CD14-positive monocyte (primary cell): ENCODE measurements at regions not wholly inside any gene's neighbourhood (a gene's known extent, or its start where the extent isn't known, plus 50 kb on each side); places are given as distances from the start of the nearest gene placed in this dataset.
"Not testable (repeated sequence)": the region's sequence is repeated elsewhere in the genome, so short reads cannot be mapped to it uniquely, and the experiment has no call there.

Experiments used
- DNase-seq, 3 donors: peaks; one replicate each; pipeline ENCODE4 v3.0.0-alpha.2; 2011 to 2022
- H2AFZ ChIP-seq: 2 replicates; pipeline ENCODE4 v1.6.0; 2012; ENCODE audit warnings: mild to moderate bottlenecking, low read depth, low read length, inconsistent platforms; ENCODE audit not compliant: insufficient read depth, poor library complexity, severe bottlenecking
- H3K27ac ChIP-seq, 2 donors: 1 replicate in 1 of 2; 2 replicates in 1 of 2; pipeline ENCODE4 v1.5.1; 2012 to 2013; ENCODE audit warnings: low read length in 2 of 2, control low read depth in 1 of 2, inconsistent platforms in 1 of 2, low read depth in 1 of 2, mild to moderate bottlenecking in 1 of 2
- H3K27me3 ChIP-seq, 2 donors: one replicate each; pipeline versions ENCODE4 v1.6.0 to v1.6.1; 2011 to 2013; ENCODE audit warnings: low read length in 2 of 2; ENCODE audit not compliant: control insufficient read depth in 2 of 2, insufficient read depth in 2 of 2
- H3K36me3 ChIP-seq, 2 donors: replicated peaks in 1 of 2; 1 replicate in 1 of 2; 2 replicates in 1 of 2; pipeline versions ENCODE4 v1.5.1 to v1.6.1; 2012 to 2013; ENCODE audit warnings: low read length in 2 of 2, control low read depth in 1 of 2, inconsistent platforms in 1 of 2, mild to moderate bottlenecking in 1 of 2; ENCODE audit not compliant: insufficient read depth in 2 of 2, control insufficient read depth in 1 of 2
- H3K4me1 ChIP-seq, 2 donors: 1 replicate in 1 of 2; 2 replicates in 1 of 2; pipeline versions ENCODE4 v1.5.1 to v1.6.1; 2012 to 2013; ENCODE audit warnings: low read length in 2 of 2, control low read depth in 1 of 2, inconsistent platforms in 1 of 2, mild to moderate bottlenecking in 1 of 2, moderate library complexity in 1 of 2; ENCODE audit not compliant: insufficient read depth in 2 of 2, control insufficient read depth in 1 of 2
- H3K4me2 ChIP-seq: replicated peaks from 2 replicates; pipeline ENCODE3; 2012; ENCODE audit warnings: low read length, moderate library complexity, mild to moderate bottlenecking; ENCODE audit not compliant: poor library complexity, severe bottlenecking; ENCODE audit errors: extremely low read depth
- H3K4me3 ChIP-seq, 3 experiments: fragments of 200-600 bp in 1 of 3; sonication (generic) in 1 of 3; replicated peaks in 1 of 3; 1 replicate in 2 of 3; 2 replicates in 1 of 3; pipeline ENCODE4 v1.5.1; 2011 to 2013; ENCODE audit warnings: low read length in 3 of 3, mild to moderate bottlenecking in 3 of 3, control low read depth in 2 of 3, low read depth in 2 of 3, inconsistent platforms in 1 of 3, moderate library complexity in 1 of 3
- H3K79me2 ChIP-seq: 2 replicates; pipeline ENCODE4 v1.6.0; 2012; ENCODE audit warnings: mild to moderate bottlenecking, control low read depth, inconsistent platforms, low read length, moderate library complexity; ENCODE audit not compliant: insufficient read depth
- H3K9ac ChIP-seq: 2 replicates; pipeline ENCODE4 v1.6.0; 2017; ENCODE audit warnings: low read length, mild to moderate bottlenecking; ENCODE audit not compliant: insufficient read depth, poor library complexity, severe bottlenecking
- H3K9me3 ChIP-seq, 2 donors: replicated peaks in 1 of 2; 1 replicate in 1 of 2; 2 replicates in 1 of 2; pipeline versions ENCODE4 v1.5.1 to v1.6.1; 2012 to 2013; ENCODE audit warnings: low read length in 2 of 2, control low read depth in 1 of 2; ENCODE audit not compliant: control insufficient read depth in 1 of 2, insufficient read depth in 1 of 2
- H4K20me1 ChIP-seq: 2 replicates; pipeline ENCODE4 v1.6.0; 2012; ENCODE audit warnings: mild to moderate bottlenecking, low read length, control low read depth, moderate library complexity; ENCODE audit not compliant: insufficient read depth
- H3K27ac Mint-ChIP-seq, 7 donors: one replicate each; pipeline ENCODE4 v1.8.0; 2020; ENCODE audit warnings: mild to moderate bottlenecking in 7 of 7, mixed read lengths in 7 of 7, moderate library complexity in 6 of 7, inconsistent platforms in 2 of 7
- H3K27me3 Mint-ChIP-seq, 3 donors: one replicate each; pipeline ENCODE4 v1.8.0; 2021 to 2022; ENCODE audit warnings: low read depth in 3 of 3, mild to moderate bottlenecking in 3 of 3, mixed read lengths in 3 of 3, moderate library complexity in 3 of 3, inconsistent platforms in 1 of 3
- H3K36me3 Mint-ChIP-seq, 2 donors: one replicate each; pipeline ENCODE4 v1.8.0; 2020; ENCODE audit warnings: mixed read lengths in 2 of 2, inconsistent platforms in 1 of 2, mild to moderate bottlenecking in 1 of 2
- H3K4me1 Mint-ChIP-seq: one replicate; pipeline ENCODE4 v1.8.0; 2020; ENCODE audit warnings: mild to moderate bottlenecking, mixed read lengths
- H3K4me3 Mint-ChIP-seq, 2 donors: one replicate each; pipeline ENCODE4 v1.8.0; 2020; ENCODE audit warnings: mild to moderate bottlenecking in 2 of 2, mixed read lengths in 2 of 2, moderate library complexity in 1 of 2
- H3K9me3 Mint-ChIP-seq, 7 donors: one replicate each; pipeline ENCODE4 v1.8.0; 2020 to 2022; ENCODE audit warnings: mixed read lengths in 7 of 7, mild to moderate bottlenecking in 6 of 7, moderate library complexity in 6 of 7, inconsistent platforms in 2 of 7
- CTCF ChIP-seq: fragments of 200-600 bp; IDR thresholded peaks from one replicate; pipeline ENCODE4 v1.8.0; 2022; ENCODE audit warnings: antibody characterized with exemption, mild to moderate bottlenecking
- WGBS: methylation state at CpG from one replicate; pipeline ENCODE4 v1.1.5; 2013; ENCODE audit warnings: missing lambda C conversion rate; ENCODE audit not compliant: insufficient coverage; 5-methylcytosine and 5-hydroxymethylcytosine counted together
- intact Hi-C, 2 donors: fragments of 100-400 bp; cut with micrococcal nuclease; formaldehyde crosslinking; loops; one replicate each; pipeline versions ENCODE4 v1.15.0 to v1.15.1; 2023

GRCh38 chr6:51153109-51153508 lies 334.4 kb downstream of the TFAP2B start:
- Mint-ChIP-seq H3K27ac (no peak overlapping the region), H3K9me3 (peaks cover 0 to 4% (median 2%) of the 10 kb centered on the region in 7 donors), H3K27me3 (no peaks in the 10 kb centered on the region), H3K4me1 (no peaks in the 10 kb centered on the region), H3K4me3 (no peak overlapping the region), H3K36me3 (no peaks in the 10 kb centered on the region)
- Histone ChIP-seq H3K9ac (no peak overlapping the region), H3K36me3 (no peaks in the 10 kb centered on the region), H2AFZ (no peak overlapping the region), H3K9me3 (no peaks in the 10 kb centered on the region), H3K4me3 (no peak overlapping the region), H3K4me1 (no peaks in the 10 kb centered on the region), H4K20me1 (no peaks in the 10 kb centered on the region), H3K79me2 (no peaks in the 10 kb centered on the region), H3K27me3 (peaks cover 0 to 2% of the 10 kb centered on the region in 2 donors), H3K27ac (no peak overlapping the region), H3K4me2 (no peak overlapping the region)
- no CpG with 5 or more reads among the region's 2 CpGs for WGBS
- intact Hi-C loops: no loop called here
- DNase-seq: no peak
- no peak for TF ChIP-seq CTCF

GRCh38 chr6:51154925-51155324 lies 336.3 kb downstream of the TFAP2B start:
- H3K9ac ChIP-seq, H3K27me3 ChIP-seq, H3K27ac ChIP-seq, H2AFZ ChIP-seq, DNase-seq, H3K4me2 ChIP-seq, H3K9me3 ChIP-seq, H3K4me1 ChIP-seq, H3K36me3 Mint-ChIP-seq, H3K27ac Mint-ChIP-seq, H3K27me3 Mint-ChIP-seq, H3K4me3 ChIP-seq, H3K79me2 ChIP-seq, H3K36me3 ChIP-seq, H3K4me3 Mint-ChIP-seq, intact Hi-C loops, H4K20me1 ChIP-seq, H3K4me1 Mint-ChIP-seq: not testable (repeated sequence)
- H3K9me3 Mint-ChIP-seq: peaks cover 1 to 10% (median 3%) of the 10 kb centered on the region in 7 donors
- WGBS: 100% methylated on average over 1 of the region's 1 CpG

- DNase-seq, H3K9me3 Mint-ChIP-seq, H3K4me3 ChIP-seq, H3K79me2 ChIP-seq, H3K9ac ChIP-seq, H3K4me2 ChIP-seq, H3K4me3 Mint-ChIP-seq, H3K4me1 ChIP-seq, H3K36me3 ChIP-seq, H3K4me1 Mint-ChIP-seq, H3K27ac ChIP-seq, H2AFZ ChIP-seq, H3K27me3 Mint-ChIP-seq, intact Hi-C loops, H4K20me1 ChIP-seq, H3K9me3 ChIP-seq, H3K27ac Mint-ChIP-seq, H3K27me3 ChIP-seq, H3K36me3 Mint-ChIP-seq: not testable (repeated sequence)
- no CpG with 5 or more reads among the region's 1 CpG for WGBS
Observed at GRCh38 chr6:51159260-51159659, 340.6 kb downstream of the TFAP2B start.
